ENCODE measurements at regions not wholly inside any gene's neighbourhood (a gene's known extent, or its start where the extent isn't known, plus 50 kb on each side); places are given as distances from the start of the nearest gene placed in this dataset.

- no peak for DNase-seq (ENCODE audit: low spot score)
- TF ChIP-seq CTCF (IDR thresholded peaks at IDR 0.05; ENCODE audit: extremely low read depth, missing control alignments) = no peak
Observed at GRCh38 chr3:24832891-24833290, 338.2 kb upstream of the THRB start.

GRCh38 chr3:24834442-24834841, 339.8 kb upstream of the THRB start:
- no peak for DNase-seq (ENCODE audit: low spot score)
- TF ChIP-seq CTCF (IDR thresholded peaks at IDR 0.05; ENCODE audit: extremely low read depth, missing control alignments) = no peak

GRCh38 chr3:24835510-24835909, 340.9 kb upstream of the THRB start:
- TF ChIP-seq CTCF (IDR thresholded peaks at IDR 0.05; ENCODE audit: extremely low read depth, missing control alignments) = no peak
- no peak for DNase-seq (ENCODE audit: low spot score)

- no peak for DNase-seq (ENCODE audit: low spot score)
- no peak for TF ChIP-seq CTCF (IDR thresholded peaks at IDR 0.05; ENCODE audit: extremely low read depth, missing control alignments)
Observed at GRCh38 chr3:24837601-24838000, 343.0 kb upstream of the THRB start.

GRCh38 chr3:24838533-24838932, 343.9 kb upstream of the THRB start:
- DNase-seq (ENCODE audit: low spot score) = no peak

GRCh38 chr3:24843955-24844354, 349.3 kb upstream of the THRB start:
- TF ChIP-seq CTCF (IDR thresholded peaks at IDR 0.05; ENCODE audit: extremely low read depth, missing control alignments) = no peak
- no peak for DNase-seq (ENCODE audit: low spot score)

More at GRCh38 chr3:24838533-24838932, 343.9 kb upstream of the THRB start:
- TF ChIP-seq CTCF (IDR thresholded peaks at IDR 0.05; ENCODE audit: extremely low read depth, missing control alignments) = no peak

GRCh38 chr3:24845524-24846155, 351.0 kb upstream of the THRB start:
- DNase-seq (ENCODE audit: low spot score) = no peak
- TF ChIP-seq CTCF (IDR thresholded peaks at IDR 0.05; ENCODE audit: extremely low read depth, missing control alignments) = no peak

Measured in GM20000 (cell line).